OCI-LY1 (cell line): ENCODE measurements at regions not wholly inside any gene's neighbourhood (a gene's known extent, or its start where the extent isn't known, plus 50 kb on each side); places are given as distances from the start of the nearest gene placed in this dataset.

ENCODE experiments used
- CTCF ChIP-seq: fragments of 200-600 bp; sonication (generic), shearing (Covaris generic); IDR thresholded peaks from 2 replicates; pipeline ENCODE4 v1.5.1; 2017; ENCODE audit warnings: mild to moderate bottlenecking, antibody characterized with exemption, low read length, moderate library complexity, mixed read lengths
- EZH2 ChIP-seq: fragments of 200-600 bp; sonication (generic), shearing (Covaris generic); IDR thresholded peaks from 2 replicates; pipeline ENCODE4 v1.8.0; 2017; ENCODE audit warnings: borderline replicate concordance, mixed run types, mild to moderate bottlenecking, antibody characterized with exemption, low read length, moderate library complexity, mixed read lengths

DNA sequence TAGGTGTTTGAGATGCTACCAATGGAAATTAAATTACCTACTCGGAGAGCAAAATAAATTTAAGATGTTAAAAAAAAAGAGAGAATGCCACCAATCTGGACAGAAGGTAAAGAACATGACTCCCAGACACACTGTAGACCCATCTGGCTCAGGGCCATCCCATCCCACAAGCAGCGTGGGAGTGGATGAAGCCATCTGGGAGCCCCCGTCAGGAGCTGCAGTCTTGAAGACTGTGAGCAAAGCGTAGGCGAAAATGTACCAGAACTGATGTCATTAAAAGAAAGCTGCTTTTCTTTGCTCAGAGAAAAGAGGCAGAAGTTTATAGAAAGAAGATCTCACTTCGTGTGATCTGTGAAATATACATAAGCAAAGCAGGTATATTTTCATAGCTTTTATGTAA lies 815.7 kb downstream of the QKI start:
- TF ChIP-seq EZH2 (no peak), CTCF (no peak)
